NB4 (cell line): ENCODE measurements at regions not wholly inside any gene's neighbourhood (a gene's known extent, or its start where the extent isn't known, plus 50 kb on each side); places are given as distances from the start of the nearest gene placed in this dataset.

ENCODE experiments used
- POLR2A ChIP-seq: IDR thresholded peaks from 2 replicates; pipeline ENCODE4 v1.6.1; 2011; ENCODE audit warnings: mild to moderate bottlenecking; ENCODE audit not compliant: insufficient read length; ENCODE audit errors: extremely low read depth
- TF ChIP-seq, protein P1 (sequence below): IDR thresholded peaks from one replicate; pipeline ENCODE4 v1.5.1; 2012; ENCODE audit warnings: low read depth, low read length

- TF ChIP-seq, protein P1, sequence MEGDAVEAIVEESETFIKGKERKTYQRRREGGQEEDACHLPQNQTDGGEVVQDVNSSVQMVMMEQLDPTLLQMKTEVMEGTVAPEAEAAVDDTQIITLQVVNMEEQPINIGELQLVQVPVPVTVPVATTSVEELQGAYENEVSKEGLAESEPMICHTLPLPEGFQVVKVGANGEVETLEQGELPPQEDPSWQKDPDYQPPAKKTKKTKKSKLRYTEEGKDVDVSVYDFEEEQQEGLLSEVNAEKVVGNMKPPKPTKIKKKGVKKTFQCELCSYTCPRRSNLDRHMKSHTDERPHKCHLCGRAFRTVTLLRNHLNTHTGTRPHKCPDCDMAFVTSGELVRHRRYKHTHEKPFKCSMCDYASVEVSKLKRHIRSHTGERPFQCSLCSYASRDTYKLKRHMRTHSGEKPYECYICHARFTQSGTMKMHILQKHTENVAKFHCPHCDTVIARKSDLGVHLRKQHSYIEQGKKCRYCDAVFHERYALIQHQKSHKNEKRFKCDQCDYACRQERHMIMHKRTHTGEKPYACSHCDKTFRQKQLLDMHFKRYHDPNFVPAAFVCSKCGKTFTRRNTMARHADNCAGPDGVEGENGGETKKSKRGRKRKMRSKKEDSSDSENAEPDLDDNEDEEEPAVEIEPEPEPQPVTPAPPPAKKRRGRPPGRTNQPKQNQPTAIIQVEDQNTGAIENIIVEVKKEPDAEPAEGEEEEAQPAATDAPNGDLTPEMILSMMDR, result no peak
- TF ChIP-seq POLR2A, result no peak
These were observed 253.8 kb downstream of the FAM43A start for GRCh38 chr3:194939532-194939909.
